NOMO-1 (cell line): ENCODE measurements at regions not wholly inside any gene's neighbourhood (a gene's known extent, or its start where the extent isn't known, plus 50 kb on each side); places are given as distances from the start of the nearest gene placed in this dataset.

Source experiments
- DNase-seq, 2 experiments: peaks; one replicate each; lab custom pipeline; 2025; ENCODE audit not compliant: unreplicated experiment in 2 of 2; lab: John Stamatoyannopoulos, UW

DNA sequence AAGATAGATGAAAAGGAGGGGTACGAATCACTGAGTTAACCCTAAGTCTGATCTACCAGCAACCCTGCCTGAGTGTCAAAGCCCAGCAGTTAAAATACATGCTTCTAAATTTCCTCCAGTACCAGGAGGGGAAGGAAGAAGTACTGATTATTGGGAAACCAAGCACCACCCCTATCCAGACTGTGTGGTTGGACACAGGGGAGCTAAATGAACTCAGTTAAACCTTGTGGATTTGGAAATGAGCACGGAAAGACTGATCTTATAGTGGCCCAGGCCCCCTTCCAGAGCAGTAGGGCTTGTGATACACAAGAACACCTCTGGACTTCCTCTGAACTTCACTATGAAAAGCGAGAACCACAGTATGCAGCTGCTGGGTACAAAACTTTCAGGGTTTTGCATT is 585.6 kb downstream of the MAFB start:
- DNase-seq: no peak

GRCh38 chr20:40101560-40101959 is 587.5 kb downstream of the MAFB start:
- DNase-seq: no peak

DNA sequence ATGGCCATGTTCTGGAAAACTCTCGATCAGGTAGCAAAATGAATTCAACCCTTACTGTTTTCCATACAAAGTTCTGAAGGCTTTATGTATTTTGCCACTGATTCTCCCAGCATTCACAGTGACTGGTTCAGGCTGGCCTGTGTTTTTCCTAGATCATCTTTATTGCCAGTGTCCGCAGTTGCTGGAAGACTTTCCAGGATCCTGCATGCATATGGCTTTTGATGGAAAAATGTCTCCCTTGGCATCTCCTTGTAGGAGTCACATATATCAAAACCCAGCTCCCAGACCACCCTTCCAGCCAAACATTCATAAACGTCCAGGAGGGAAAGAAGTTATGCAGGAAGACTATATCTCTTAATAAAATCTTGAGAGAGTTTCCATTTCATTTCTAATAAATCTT is 588.8 kb downstream of the MAFB start:
- DNase-seq: no peak

- DNase-seq: no peak
Observed at GRCh38 chr20:40090236-40090635, 598.8 kb downstream of the MAFB start.

DNA sequence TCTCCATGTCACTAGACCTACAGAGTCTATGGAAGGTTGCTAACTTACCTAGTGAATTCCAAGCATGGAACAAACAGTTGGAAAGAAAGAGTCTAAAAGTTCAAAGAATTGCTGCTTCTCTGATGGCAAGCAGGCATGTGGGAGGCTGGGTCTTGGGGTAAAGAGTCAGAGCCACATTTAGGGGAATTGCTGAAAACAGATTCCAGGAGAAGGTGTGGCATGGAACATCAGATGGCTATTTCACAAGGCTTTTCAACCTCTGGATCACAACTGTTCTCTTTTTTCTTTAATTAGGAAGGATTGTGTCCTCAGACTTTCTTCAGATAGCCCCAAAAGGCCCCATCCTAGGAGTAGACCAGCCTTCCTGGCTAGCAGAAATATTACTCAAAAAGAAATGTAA is 601.5 kb downstream of the MAFB start:
- DNase-seq: no peak

DNA sequence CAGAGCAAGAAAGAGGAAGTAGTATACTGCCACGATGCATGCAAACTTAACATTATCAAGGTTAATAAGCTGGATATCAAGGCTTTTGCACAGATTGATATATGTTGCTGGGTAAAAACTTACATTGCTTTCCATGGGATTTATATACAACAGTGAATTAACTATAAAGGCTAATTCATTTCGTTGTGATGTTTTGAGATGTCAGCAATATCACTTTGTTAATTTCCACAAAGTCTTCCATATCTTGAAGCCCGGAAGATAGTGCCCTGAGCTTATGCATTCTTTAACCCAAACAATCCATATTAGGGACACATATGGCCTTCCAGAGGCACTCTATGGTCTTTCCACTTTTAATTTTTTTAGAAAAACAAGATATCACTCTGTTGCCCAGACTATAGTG is 603.5 kb downstream of the MAFB start:
- DNase-seq: no peak

GRCh38 chr20:40082436-40082835 is 606.6 kb downstream of the MAFB start:
- no peak for DNase-seq

DNA sequence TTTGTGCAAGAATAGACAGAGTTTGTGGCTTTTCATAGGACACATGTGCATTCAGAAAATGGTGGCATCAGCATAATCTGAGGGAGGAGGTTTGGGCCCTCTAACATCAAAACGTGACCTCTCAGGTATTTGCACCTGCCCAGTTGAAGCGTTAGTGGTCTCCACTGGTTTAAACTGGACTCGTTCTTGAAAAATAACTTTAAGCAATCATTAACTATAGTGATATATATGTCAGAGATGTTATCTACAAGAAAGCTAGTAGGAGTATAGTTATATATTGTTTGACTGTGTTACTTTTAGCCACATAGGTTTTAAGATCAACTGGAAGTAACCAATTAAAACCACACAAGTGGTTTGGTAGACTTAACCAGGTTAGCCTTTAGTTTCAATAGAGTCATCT is 607.4 kb downstream of the MAFB start:
- no peak for DNase-seq

GRCh38 chr20:40080041-40080652 is 608.9 kb downstream of the MAFB start:
- DNase-seq: no peak

GRCh38 chr20:40073535-40074111 is 615.4 kb downstream of the MAFB start:
- DNase-seq: no peak

DNA sequence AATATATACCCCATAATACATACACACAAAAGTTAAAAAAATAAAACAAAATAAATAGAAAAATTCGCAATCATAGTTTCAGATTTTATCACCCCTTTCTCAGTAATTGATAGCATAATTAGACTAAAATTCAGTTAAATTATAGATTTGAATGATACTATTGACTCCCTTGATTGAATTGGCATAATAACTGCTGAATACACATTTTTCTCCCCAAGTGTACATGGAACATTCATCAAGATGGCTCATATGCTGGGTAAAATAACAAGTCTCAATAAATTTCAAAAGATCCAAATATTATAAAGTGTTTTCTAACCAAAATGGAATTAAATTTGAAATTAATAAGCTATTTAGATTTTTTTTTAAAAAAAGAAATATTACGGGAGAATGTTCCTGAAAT is 616.1 kb downstream of the MAFB start:
- DNase-seq: no peak

DNA sequence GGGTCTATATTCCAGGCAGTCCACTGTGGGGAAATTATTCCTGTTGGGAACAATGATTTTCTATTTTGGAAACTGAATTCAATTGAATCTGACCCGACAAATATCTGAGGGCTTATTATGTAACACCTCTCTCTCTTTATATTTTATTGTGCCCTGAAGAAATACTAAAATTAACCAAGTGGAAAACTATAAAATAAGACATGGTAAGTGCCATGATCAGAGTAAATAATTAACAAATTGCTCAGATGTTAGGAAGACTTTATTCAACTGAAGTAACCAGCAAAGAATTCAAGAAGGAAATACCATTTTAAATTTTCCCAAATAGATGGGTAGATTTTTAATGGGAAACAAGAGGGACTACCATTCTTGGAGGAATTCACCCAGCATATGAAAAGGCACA is 632.9 kb downstream of the MAFB start:
- DNase-seq: no peak

DNA sequence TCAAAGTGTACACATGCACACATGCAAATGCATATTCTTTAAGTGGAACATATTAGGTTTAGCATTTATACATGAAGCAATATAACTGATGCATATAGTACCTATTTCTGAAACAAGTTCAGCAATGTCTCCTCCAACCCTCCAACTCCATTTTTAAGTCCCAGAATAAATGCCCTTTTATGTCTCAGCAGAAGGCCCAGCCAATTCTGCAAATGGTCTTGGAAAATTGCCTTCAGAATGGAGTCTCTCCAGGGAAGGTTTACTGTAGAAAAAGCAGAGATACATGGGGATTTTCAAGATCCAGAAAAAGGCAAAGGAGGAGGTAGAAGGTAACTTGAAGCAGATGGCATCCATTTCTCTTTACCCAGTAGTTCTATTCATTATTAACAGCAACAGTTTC is 633.3 kb downstream of the MAFB start:
- no peak for DNase-seq

DNA sequence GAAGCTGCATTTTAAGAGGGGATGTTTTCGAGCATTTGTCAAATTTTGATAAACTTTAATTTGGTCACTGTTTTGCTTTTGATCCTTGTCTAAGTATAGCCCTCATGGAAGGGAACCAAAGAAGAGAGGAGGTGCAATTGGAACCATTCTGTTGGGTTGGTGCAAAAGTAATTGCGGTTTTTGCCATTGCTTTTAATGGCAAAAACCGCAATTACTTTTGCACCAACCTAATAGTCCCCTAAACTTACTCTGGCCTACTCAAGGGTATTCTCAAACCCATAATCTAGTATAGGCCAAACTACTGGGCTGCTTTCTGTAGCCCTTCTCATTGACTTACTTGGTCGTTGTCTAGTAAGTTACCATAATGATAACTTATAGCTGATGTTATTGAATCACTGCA is 634.7 kb downstream of the MAFB start:
- no peak for DNase-seq

GRCh38 chr20:40050596-40050995 is 638.4 kb downstream of the MAFB start:
- DNase-seq: no peak

DNA sequence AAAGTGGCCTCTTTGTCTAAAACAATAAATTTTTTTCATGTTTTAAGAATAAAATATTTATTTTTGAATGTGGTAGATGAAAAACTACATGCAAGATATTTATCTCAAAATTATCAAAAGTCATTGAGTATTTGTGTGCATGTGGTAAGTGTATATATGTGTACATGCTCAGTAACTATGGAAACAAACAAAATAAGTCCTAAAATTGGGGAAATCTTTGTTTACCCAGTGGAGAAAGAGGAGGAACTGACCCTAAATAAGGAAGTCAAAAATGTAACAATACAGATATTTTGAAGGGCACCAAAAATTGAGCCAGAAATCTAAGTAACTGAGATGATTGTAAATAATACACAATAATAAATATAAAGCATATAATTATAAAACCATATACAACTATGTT is 639.2 kb downstream of the MAFB start:
- no peak for DNase-seq

- no peak for DNase-seq
Observed at GRCh38 chr20:40046703-40047102, 642.3 kb downstream of the MAFB start.

GRCh38 chr20:40037511-40037910 is 651.5 kb downstream of the MAFB start:
- no peak for DNase-seq

DNA sequence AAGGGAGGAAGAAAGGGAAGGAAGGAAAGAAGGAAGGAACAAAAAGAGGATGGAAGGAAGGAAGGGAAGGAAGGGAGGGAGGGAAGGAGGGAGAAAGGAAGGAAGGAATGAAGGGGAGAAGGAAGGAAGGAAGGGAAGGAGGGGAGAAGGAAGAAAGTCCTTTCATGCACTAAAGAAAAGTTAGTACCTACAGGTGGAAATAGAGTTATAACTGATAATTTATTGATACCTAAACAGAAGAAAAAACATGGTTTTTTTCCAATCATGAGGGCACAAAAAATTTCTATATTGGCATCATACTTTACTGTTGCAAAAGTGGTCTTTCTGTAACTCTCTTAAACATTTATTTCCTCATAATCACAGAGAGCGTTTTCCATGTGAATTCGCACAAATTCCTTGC is 659.4 kb downstream of the MAFB start:
- no peak for DNase-seq

GRCh38 chr20:40019510-40019909 is 669.5 kb downstream of the MAFB start:
- DNase-seq: no peak

DNA sequence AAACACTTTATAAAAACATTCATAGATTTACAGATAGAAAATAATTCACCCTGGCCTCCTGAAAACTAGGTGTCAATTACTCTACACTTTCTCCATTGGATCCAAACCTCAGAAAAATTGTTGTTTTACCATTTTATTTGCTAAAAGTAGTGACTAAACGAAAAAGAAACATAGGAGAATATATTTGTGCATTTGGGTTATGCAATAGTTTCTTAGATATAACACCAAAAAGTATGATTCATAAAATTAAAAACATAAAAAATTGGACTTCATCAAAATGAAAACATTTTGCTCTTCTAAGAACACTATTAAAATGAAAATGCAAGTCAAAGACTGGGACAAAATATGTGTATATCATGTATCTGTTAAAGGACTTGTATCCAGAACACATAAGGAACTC is 671.3 kb downstream of the MAFB start:
- DNase-seq: no peak

- DNase-seq: no peak
Observed at GRCh38 chr20:40016890-40017289, 672.1 kb downstream of the MAFB start.

GRCh38 chr20:40016392-40016791 is 672.6 kb downstream of the MAFB start:
- no peak for DNase-seq
